Endothelial cell of umbilical vein (primary cell): ENCODE measurements at regions not wholly inside any gene's neighbourhood (a gene's known extent, or its start where the extent isn't known, plus 50 kb on each side); places are given as distances from the start of the nearest gene placed in this dataset.

Experiments used
- EZH2 ChIP-seq: IDR thresholded peaks from 2 replicates; pipeline ENCODE4 v1.6.1; 2012; ENCODE audit warnings: borderline replicate concordance, low read depth, mild to moderate bottlenecking, moderate library complexity, low read length, inconsistent platforms; ENCODE audit not compliant: severe bottlenecking
- FOS ChIP-seq: IDR thresholded peaks from 2 replicates; pipeline ENCODE4 v1.6.1; 2011; ENCODE audit warnings: mild to moderate bottlenecking, low read length, moderate library complexity, borderline replicate concordance; ENCODE audit not compliant: insufficient read depth
- GATA2 ChIP-seq: IDR thresholded peaks from 2 replicates; pipeline ENCODE4 v1.7.0; 2011; ENCODE audit warnings: low read depth, mild to moderate bottlenecking, moderate library complexity, mixed read lengths, low read length; ENCODE audit not compliant: insufficient read length, insufficient read depth
- MYC ChIP-seq: IDR thresholded peaks from one replicate; pipeline ENCODE4 v1.6.1; 2011; ENCODE audit warnings: mild to moderate bottlenecking, low read depth, low read length
- POLR2A ChIP-seq: IDR thresholded peaks from 2 replicates; pipeline ENCODE4 v1.6.1; 2012; ENCODE audit warnings: low read depth, mild to moderate bottlenecking, control low read depth, low read length
- POLR2AphosphoS5 ChIP-seq: IDR thresholded peaks from 2 replicates; pipeline ENCODE4 v1.6.1; 2012; ENCODE audit warnings: low read depth, mild to moderate bottlenecking, control low read depth, low read length, moderate library complexity; ENCODE audit not compliant: insufficient read depth
- TF ChIP-seq, protein P1 (sequence below), 2 donors: IDR thresholded peaks; 1 replicate in 1 of 2; 2 replicates in 1 of 2; pipeline ENCODE4 v1.5.1; 2011; ENCODE audit warnings: low read length in 2 of 2, mild to moderate bottlenecking in 2 of 2, moderate library complexity in 2 of 2, control low read depth in 1 of 2, inconsistent platforms in 1 of 2, low read depth in 1 of 2; ENCODE audit not compliant: insufficient read depth in 1 of 2; ENCODE audit errors: extremely low read depth in 1 of 2

DNA sequence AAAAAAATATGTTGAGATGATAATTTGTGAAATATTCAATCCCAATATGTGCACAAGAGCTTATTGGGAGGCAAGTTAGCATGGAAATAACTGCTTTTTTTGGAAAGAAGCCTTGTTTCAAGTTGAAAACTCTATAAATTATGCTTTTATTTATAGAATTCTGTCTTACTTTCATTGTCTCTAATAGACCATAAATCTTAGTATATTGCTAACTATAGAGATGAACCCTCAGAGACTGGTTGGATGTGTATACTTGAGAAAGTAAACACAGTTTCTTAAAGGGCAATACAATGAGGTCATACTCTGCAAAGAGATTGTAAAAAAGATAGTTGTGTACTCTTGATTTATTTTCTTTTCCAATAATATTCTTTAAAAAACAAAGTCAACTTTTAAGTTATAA lies 530.3 kb downstream of the SPATA31D1 start:
- TF ChIP-seq POLR2A, result no peak
- TF ChIP-seq MYC, result no peak
- TF ChIP-seq EZH2, result no peak
- TF ChIP-seq, protein P1, sequence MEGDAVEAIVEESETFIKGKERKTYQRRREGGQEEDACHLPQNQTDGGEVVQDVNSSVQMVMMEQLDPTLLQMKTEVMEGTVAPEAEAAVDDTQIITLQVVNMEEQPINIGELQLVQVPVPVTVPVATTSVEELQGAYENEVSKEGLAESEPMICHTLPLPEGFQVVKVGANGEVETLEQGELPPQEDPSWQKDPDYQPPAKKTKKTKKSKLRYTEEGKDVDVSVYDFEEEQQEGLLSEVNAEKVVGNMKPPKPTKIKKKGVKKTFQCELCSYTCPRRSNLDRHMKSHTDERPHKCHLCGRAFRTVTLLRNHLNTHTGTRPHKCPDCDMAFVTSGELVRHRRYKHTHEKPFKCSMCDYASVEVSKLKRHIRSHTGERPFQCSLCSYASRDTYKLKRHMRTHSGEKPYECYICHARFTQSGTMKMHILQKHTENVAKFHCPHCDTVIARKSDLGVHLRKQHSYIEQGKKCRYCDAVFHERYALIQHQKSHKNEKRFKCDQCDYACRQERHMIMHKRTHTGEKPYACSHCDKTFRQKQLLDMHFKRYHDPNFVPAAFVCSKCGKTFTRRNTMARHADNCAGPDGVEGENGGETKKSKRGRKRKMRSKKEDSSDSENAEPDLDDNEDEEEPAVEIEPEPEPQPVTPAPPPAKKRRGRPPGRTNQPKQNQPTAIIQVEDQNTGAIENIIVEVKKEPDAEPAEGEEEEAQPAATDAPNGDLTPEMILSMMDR (IDR thresholded peaks at IDR 0.05; ENCODE audit: extremely low read depth in 1 of 2, insufficient read depth in 1 of 2, low read depth in 1 of 2, low read length in 2 of 2), result no peak
- no peak for TF ChIP-seq GATA2
- TF ChIP-seq FOS, result no peak
- no peak for TF ChIP-seq POLR2AphosphoS5
